ENCODE measurements at regions not wholly inside any gene's neighbourhood (a gene's known extent, or its start where the extent isn't known, plus 50 kb on each side); places are given as distances from the start of the nearest gene placed in this dataset.

DNA sequence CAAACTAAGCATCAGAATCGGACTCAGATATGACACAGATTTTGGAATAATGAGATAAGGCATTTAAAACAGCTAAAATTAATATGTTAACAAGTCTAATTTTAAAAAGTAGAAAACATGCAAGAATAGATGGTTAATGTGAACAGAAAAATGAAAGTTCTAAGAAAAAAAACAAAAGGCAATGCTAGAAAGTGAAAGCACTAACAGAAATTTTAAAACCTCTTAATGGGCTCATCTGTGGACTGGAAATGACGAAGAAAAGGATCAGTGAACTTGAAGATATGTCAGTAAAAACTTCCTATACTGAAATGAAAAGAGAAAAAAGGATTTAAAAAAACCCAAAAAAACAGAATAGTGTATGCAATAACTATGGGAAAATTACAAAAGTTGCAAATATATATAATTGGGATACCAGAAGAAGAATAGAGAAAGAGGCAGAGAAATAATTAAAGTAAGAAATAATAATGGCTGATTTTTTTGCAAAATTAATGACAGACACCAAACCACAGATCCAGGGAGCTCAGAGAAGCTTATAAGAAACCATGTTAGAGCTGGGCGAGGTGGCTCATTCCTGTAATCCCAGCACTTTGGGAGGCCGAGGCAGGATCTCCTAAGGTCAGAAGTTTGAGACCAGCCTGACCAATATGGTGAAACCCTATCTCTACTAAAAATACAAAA lies 61.7 kb upstream of the KIF13A start:
- H3K36me3 ChIP-seq (ENCODE audit: control insufficient read depth in 2 of 2, extremely low read depth in 1 of 2, insufficient read depth in 2 of 2, low read length in 2 of 2), result no peaks in the 10 kb centered on the region
- intact Hi-C loops (cut with micrococcal nuclease), result no loop called here
- no TSS peak for BruUV-seq (replicated peaks)

More for the DNA sequence above, 61.7 kb upstream of the KIF13A start:
- no peaks in the 10 kb centered on the region for H3K4me1 ChIP-seq (ENCODE audit: control insufficient read depth, extremely low read depth, insufficient read depth, low read length)
- no peak for TF ChIP-seq MYC (IDR thresholded peaks at IDR 0.05; ENCODE audit: low read depth, low read length)
- TF ChIP-seq FOS (IDR thresholded peaks at IDR 0.05; ENCODE audit: borderline replicate concordance, insufficient read depth, low read length), result no peak
- TF ChIP-seq JUN (IDR thresholded peaks at IDR 0.05; ENCODE audit: borderline replicate concordance, insufficient read depth, insufficient read length, low read depth), result no peak
- no peak for TF ChIP-seq GATA2 (IDR thresholded peaks at IDR 0.05; ENCODE audit: insufficient read depth, insufficient read length, low read depth, low read length)
- TF ChIP-seq, protein P1, sequence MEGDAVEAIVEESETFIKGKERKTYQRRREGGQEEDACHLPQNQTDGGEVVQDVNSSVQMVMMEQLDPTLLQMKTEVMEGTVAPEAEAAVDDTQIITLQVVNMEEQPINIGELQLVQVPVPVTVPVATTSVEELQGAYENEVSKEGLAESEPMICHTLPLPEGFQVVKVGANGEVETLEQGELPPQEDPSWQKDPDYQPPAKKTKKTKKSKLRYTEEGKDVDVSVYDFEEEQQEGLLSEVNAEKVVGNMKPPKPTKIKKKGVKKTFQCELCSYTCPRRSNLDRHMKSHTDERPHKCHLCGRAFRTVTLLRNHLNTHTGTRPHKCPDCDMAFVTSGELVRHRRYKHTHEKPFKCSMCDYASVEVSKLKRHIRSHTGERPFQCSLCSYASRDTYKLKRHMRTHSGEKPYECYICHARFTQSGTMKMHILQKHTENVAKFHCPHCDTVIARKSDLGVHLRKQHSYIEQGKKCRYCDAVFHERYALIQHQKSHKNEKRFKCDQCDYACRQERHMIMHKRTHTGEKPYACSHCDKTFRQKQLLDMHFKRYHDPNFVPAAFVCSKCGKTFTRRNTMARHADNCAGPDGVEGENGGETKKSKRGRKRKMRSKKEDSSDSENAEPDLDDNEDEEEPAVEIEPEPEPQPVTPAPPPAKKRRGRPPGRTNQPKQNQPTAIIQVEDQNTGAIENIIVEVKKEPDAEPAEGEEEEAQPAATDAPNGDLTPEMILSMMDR (IDR thresholded peaks at IDR 0.05; ENCODE audit: extremely low read depth in 1 of 2, insufficient read depth in 1 of 2, low read depth in 1 of 2, low read length in 2 of 2), result no peak
- TF ChIP-seq POLR2AphosphoS5 (IDR thresholded peaks at IDR 0.05; ENCODE audit: insufficient read depth, low read depth, low read length), result no peak
- TF ChIP-seq, protein P2, sequence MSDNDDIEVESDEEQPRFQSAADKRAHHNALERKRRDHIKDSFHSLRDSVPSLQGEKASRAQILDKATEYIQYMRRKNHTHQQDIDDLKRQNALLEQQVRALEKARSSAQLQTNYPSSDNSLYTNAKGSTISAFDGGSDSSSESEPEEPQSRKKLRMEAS (IDR thresholded peaks at IDR 0.05; ENCODE audit: insufficient read depth, insufficient read length), result no peak
- no peak for TF ChIP-seq POLR2A (IDR thresholded peaks at IDR 0.05; ENCODE audit: low read depth, low read length)
- TF ChIP-seq EZH2 (IDR thresholded peaks at IDR 0.05; ENCODE audit: borderline replicate concordance, low read depth, low read length, severe bottlenecking), result no peak
- POLR2A ChIA-PET, result no interaction called here
- H3K27ac ChIP-seq (ENCODE audit: insufficient read depth, low read depth, low read length), result no peak overlapping the region
- no peaks in the 10 kb centered on the region for H3K27me3 ChIP-seq (ENCODE audit: control insufficient read depth in 2 of 2, insufficient read depth in 2 of 2, low read length in 2 of 2)
- no peaks in the 10 kb centered on the region for H4K20me1 ChIP-seq (replicated peaks; ENCODE audit: control insufficient read depth, extremely low read depth, insufficient read depth, low read length)
- H3K9me1 ChIP-seq (replicated peaks; ENCODE audit: control insufficient read depth, extremely low read depth, insufficient read depth, low read length), result no peaks in the 10 kb centered on the region
- dilution Hi-C loops (cut with MboI; ENCODE audit: extremely low pct_ligation_motif_present, low sequenced_read_pairs), result no loop called here
- H3K79me2 ChIP-seq (ENCODE audit: control insufficient read depth, insufficient read depth, low read length), result no peaks in the 10 kb centered on the region
- H3K4me2 ChIP-seq (ENCODE audit: insufficient read depth, low read length), result no peak overlapping the region
- FAIRE-seq (no peak), DNase-seq (ENCODE audit: low read depth, low spot score) (no peak)
- no peaks in the 10 kb centered on the region for H3K9me3 ChIP-seq (replicated peaks; ENCODE audit: control insufficient read depth, insufficient read depth, low read length)
- H3K9ac ChIP-seq (replicated peaks; ENCODE audit: extremely low read depth, insufficient read depth, low read length), result no peak overlapping the region
- H2AFZ ChIP-seq (ENCODE audit: low read depth, low read length), result no peak overlapping the region
- H3K4me3 ChIP-seq (replicated peaks in 1 of 3; ENCODE audit: insufficient read depth in 1 of 3, low read depth in 1 of 3, low read length in 3 of 3), result no peak overlapping the region
- CTCF ChIA-PET, result interaction anchor here (1.4 to 1.7 kb wide), 3 partner anchors 9 to 73 kb away, joined by 3 to 6 read pairs (median 4); no protein-coding TSS in a partner anchor

All from endothelial cell of umbilical vein (primary cell).